IPS-20b (cell line): ENCODE measurements at regions not wholly inside any gene's neighbourhood (a gene's known extent, or its start where the extent isn't known, plus 50 kb on each side); places are given as distances from the start of the nearest gene placed in this dataset.

Experiments used
- H3K27ac ChIP-seq: one replicate; pipeline ENCODE4 v1.5.1; 2013; ENCODE audit warnings: low read length
- H3K27me3 ChIP-seq: 2 replicates; pipeline ENCODE4 v1.6.1; 2013; ENCODE audit warnings: mild to moderate bottlenecking, low read length, inconsistent platforms; ENCODE audit not compliant: insufficient read depth
- H3K36me3 ChIP-seq: 2 replicates; pipeline ENCODE4 v1.6.1; 2013; ENCODE audit warnings: low read depth, mild to moderate bottlenecking, inconsistent platforms, low read length, moderate library complexity; ENCODE audit not compliant: insufficient read depth
- H3K4me1 ChIP-seq: 2 replicates; pipeline ENCODE4 v1.6.1; 2013; ENCODE audit warnings: mild to moderate bottlenecking, control low read depth, inconsistent platforms, low read length, moderate library complexity; ENCODE audit not compliant: insufficient read depth
- H3K4me3 ChIP-seq: 2 replicates; pipeline ENCODE4 v1.5.1; 2013; ENCODE audit warnings: mild to moderate bottlenecking, low read length, inconsistent platforms
- H3K9ac ChIP-seq: 2 replicates; pipeline ENCODE4 v1.6.1; 2013; ENCODE audit warnings: low read depth, mild to moderate bottlenecking, inconsistent platforms, low read length, moderate library complexity
- H3K9me3 ChIP-seq: 2 replicates; pipeline ENCODE4 v1.6.1; 2013; ENCODE audit warnings: mild to moderate bottlenecking, low read depth, low read length, inconsistent platforms; ENCODE audit not compliant: insufficient read depth

DNA sequence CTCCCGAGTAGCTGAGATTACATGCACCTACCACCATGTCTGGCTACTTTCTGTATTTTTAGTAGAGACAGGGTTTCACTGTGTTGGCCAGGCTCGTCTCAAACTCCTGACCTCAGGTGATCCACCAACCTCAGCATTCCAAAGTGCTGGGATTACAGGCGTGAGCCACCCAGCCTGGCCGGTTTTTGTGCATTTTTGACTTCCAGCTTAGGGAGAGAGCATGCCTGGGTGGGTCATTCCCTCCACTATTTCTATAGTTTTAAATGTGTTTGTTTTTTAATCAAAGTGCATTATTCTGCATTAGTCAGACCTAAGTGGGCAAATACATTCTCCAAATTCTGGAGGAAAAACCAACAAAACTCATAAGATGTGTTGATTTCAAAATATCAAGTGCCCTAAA, 207.4 kb upstream of the NRIP1 start:
- Histone ChIP-seq H3K36me3 (no peaks in the 10 kb centered on the region), H3K27me3 (no peaks in the 10 kb centered on the region), H3K27ac (no peak overlapping the region), H3K9ac (no peak overlapping the region), H3K4me1 (no peaks in the 10 kb centered on the region), H3K9me3 (no peaks in the 10 kb centered on the region), H3K4me3 (no peak overlapping the region)

DNA sequence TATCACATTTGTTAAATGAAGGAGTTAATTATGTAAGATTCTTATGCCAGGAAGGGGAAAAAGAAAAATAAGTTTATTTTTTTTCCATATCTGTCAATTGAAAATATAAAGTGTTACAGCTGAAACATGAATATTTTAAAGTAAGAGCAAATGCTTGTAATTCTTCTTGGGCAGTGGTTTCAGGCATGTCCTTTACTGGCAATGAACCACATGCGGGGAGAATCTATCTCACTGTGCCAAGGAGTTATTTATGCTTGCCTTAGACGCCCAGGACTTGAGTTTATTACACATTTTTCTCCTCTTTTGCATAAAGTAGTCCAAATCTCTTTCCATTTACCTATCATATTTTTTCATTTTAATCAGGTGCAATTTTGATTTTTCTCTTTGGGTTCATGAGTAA, 207.8 kb upstream of the NRIP1 start:
- Histone ChIP-seq H3K27me3 (no peaks in the 10 kb centered on the region), H3K9ac (no peak overlapping the region), H3K36me3 (no peaks in the 10 kb centered on the region), H3K27ac (no peak overlapping the region), H3K4me1 (no peaks in the 10 kb centered on the region), H3K4me3 (no peak overlapping the region), H3K9me3 (no peaks in the 10 kb centered on the region)

DNA sequence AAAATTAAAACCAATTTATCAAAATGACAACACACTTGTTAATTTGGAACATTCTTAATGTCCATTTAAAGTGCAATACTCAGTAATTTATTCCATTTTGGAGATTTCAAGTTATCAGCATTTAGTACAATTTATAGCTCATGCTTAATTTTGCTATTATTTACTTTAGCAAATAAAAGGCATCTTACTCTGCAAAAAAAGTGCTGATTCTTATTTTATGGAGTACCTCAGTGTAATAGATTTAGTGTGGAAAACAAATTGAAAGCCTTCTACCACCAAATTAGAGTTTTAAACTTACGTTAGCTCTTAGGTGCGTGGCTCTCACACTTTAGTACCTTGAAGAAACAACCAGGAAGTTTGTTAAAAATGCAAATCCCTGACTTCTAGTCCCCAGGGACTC, 208.4 kb upstream of the NRIP1 start:
- no peaks in the 10 kb centered on the region for H3K27me3 ChIP-seq

DNA sequence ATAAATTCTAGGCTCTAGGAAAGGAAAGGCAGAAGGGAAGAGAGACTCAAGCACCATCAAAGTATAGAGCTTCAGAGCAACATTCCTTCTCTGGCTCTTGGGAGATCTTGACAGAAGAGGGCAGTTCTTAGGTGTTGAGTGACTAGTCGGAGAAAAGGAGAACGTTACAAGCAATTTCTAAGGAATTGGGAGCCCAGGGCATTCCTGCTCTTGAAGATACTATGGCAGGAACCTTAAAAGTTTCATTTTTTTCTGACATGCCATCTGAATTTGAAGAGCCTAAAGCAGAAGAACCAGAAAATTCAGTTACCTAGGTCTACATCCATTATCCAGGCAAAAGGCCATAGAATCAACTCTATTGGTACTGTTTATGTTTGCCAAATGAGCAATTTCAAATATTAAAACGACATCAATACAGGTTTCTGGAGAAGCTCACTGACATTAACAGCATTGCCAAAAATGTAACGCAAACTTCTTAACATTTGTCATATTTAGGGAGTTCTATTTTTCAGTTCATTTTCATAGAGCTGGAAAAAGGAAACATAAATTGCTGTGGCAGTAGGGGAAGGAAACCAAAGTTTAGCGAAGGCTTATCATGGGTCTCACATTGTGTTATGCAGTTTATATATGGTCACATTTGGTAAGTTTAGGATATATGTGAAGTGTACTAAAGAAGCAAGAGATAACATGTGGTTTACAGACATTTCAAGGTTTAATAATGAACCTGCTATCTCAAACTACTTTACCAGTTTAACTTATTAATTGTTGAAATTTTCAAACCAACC, 210.1 kb upstream of the NRIP1 start:
- Histone ChIP-seq H3K9ac (no peak overlapping the region), H3K27me3 (no peaks in the 10 kb centered on the region), H3K36me3 (no peaks in the 10 kb centered on the region), H3K4me3 (no peak overlapping the region), H3K9me3 (no peaks in the 10 kb centered on the region), H3K27ac (no peak overlapping the region), H3K4me1 (no peaks in the 10 kb centered on the region)

More for the DNA sequence above, 208.4 kb upstream of the NRIP1 start:
- Histone ChIP-seq H3K9me3 (no peaks in the 10 kb centered on the region), H3K27ac (no peak overlapping the region), H3K4me3 (no peak overlapping the region), H3K9ac (no peak overlapping the region), H3K36me3 (no peaks in the 10 kb centered on the region), H3K4me1 (no peaks in the 10 kb centered on the region)

DNA sequence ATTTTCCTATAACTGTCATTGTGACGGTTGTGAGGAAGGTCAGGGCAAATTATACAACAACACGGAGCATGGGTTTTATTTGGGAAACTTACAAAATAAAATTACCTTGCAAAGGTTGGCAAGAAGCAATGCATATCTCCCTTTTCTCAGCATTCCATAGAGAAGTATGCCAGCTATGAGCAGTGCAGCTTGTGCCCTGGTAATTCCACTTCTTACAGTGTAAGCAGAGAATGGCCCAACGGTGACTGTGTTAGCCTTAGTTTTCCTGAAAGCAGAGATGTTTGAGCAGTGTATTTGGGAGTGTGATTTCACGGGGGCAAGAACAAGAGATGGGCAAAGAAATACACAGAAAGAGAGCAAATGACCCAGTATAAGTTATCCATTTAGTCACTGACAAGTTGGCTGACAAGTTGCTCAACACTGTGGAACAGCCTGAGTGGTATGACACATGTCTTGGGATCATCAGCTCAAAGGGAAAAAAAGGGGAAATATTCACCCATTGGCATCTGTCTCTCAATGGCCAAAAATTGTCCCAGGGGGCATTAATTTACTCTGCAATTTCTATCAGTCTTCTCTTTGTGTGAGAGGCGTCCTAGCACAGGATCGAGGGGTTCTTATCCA, 210.9 kb upstream of the NRIP1 start:
- Histone ChIP-seq H3K27me3 (no peaks in the 10 kb centered on the region), H3K4me1 (no peaks in the 10 kb centered on the region), H3K9ac (no peak overlapping the region), H3K9me3 (no peaks in the 10 kb centered on the region), H3K4me3 (no peak overlapping the region), H3K27ac (no peak overlapping the region), H3K36me3 (no peaks in the 10 kb centered on the region)

DNA sequence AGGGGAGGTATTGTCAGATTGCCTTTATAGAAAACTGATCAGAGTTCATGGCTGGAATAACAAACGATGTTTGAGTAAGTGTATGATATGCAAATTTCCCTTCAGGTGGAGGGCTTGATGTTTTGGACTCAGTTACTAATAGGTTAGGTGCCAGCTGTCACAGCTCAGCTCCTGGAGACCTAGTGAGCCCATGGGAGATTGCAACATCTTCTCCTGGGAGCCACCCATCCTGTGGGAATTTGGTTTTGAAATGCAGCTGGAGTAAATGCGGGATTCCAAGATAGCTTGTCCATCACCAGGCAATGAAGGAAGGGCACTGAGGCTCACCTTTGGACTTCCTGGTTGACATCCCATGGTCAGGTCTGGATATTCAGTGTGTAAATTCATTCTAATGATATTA, 211.4 kb upstream of the NRIP1 start:
- Histone ChIP-seq H3K27me3 (no peaks in the 10 kb centered on the region), H3K9ac (no peak overlapping the region), H3K27ac (no peak overlapping the region), H3K4me1 (no peaks in the 10 kb centered on the region), H3K4me3 (no peak overlapping the region), H3K9me3 (no peaks in the 10 kb centered on the region), H3K36me3 (no peaks in the 10 kb centered on the region)

DNA sequence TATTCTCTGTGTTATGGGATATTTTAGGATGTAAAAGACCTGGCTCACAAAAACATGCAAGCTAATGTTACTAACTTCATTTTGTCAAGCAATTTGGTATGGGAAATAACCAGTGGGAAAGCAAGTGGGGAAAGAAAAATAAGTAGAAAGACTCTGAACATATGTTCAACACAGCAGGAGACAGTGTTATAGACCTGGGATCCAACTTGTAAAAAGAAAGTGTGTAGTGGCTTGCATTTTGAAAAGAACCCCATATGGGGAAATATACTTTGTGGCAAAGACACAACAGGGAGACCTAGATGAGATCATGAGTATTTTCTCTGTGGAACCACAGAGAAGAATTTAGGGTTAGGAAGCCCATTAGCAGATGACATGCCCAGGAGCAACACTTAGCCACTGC, 212.7 kb upstream of the NRIP1 start:
- H3K9ac ChIP-seq: no peak overlapping the region
- no peaks in the 10 kb centered on the region for H3K27me3 ChIP-seq
- H3K4me3 ChIP-seq: no peak overlapping the region
- H3K36me3 ChIP-seq: no peaks in the 10 kb centered on the region
- H3K4me1 ChIP-seq: no peaks in the 10 kb centered on the region
- no peak overlapping the region for H3K27ac ChIP-seq
- no peaks in the 10 kb centered on the region for H3K9me3 ChIP-seq

DNA sequence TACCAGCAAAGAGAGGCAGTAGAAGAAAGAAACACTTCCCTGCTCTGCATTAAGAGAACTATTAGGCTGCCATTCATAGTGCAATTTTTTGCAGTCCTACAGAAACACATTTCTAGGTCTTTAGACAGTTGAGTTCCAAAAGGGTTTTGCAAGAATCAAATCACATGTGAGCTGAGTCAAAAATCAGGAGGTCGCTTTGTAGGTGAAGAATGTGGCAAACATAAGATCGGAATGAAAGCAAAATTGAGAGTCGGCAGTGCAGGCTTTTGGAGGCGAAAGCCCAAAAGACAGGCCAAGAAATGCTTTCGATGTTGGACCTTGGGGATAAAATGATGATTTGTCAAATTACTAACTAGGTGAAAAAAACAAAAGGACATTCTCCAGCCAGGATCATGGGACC, 213.5 kb upstream of the NRIP1 start:
- Histone ChIP-seq H3K36me3 (no peaks in the 10 kb centered on the region), H3K4me1 (no peaks in the 10 kb centered on the region), H3K9ac (no peak overlapping the region), H3K9me3 (no peaks in the 10 kb centered on the region), H3K4me3 (no peak overlapping the region), H3K27ac (no peak overlapping the region), H3K27me3 (no peaks in the 10 kb centered on the region)

DNA sequence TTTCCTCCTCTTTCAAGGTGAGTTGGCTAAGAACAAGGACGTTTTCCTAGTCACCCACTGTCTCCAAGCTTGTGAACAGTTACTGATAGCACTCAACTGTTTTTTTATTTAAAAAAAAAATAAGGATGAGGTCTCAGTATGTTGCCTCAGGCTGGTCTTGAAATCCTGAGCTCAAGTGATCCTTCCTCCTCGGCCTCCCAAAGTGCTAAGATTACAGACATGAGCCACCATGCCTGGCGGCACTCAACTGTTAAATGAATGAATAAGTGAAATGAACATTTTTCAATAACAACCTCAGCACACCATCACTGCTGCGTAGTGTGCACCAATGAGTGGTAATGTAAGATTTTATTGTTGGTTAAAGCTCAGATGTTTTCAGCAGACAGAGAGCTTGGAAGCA, 214.1 kb upstream of the NRIP1 start:
- H3K4me1 ChIP-seq: no peaks in the 10 kb centered on the region
- no peaks in the 10 kb centered on the region for H3K9me3 ChIP-seq
- no peaks in the 10 kb centered on the region for H3K36me3 ChIP-seq
- no peaks in the 10 kb centered on the region for H3K27me3 ChIP-seq
- no peak overlapping the region for H3K9ac ChIP-seq
- H3K27ac ChIP-seq: no peak overlapping the region
- H3K4me3 ChIP-seq: no peak overlapping the region

DNA sequence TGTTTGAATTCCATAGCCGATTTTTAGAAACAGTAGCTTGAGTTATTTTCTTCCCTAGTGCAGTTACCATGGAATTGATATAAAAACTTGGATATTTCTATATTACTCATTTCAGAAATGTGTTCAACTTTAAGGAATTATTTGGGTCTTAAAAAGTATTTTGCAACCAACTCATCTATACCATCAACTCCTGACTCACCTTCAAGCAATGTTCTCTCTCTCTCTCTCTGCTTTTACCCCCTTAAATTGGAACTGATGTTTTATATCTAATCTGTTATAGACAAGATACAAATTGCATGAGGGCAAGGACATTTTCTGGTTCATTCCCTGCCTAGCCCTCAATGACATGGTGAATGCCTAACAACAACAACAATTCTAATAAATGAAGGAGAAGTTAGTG, 214.7 kb upstream of the NRIP1 start:
- Histone ChIP-seq H3K27me3 (no peaks in the 10 kb centered on the region), H3K36me3 (no peaks in the 10 kb centered on the region), H3K9me3 (no peaks in the 10 kb centered on the region), H3K4me3 (no peak overlapping the region), H3K4me1 (no peaks in the 10 kb centered on the region), H3K9ac (no peak overlapping the region), H3K27ac (no peak overlapping the region)

DNA sequence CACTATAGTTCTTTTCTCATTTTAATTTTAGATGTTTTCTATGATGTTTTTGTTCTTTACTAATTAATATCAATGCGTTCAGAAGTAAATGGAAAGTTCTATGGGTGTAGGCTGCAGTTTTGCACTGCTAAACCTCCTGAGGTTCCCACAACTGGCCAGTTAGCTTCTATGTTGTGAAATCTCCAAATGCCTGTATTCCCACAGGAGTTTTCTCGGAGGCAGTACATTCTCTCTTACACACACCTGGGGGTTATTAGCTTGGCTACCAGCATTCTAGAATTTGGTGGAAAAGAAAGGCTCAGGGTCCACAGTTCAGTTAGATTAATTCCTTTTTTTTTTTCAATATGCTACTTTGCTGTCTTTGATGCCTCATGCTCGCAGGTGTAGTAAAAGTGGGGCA, 216.9 kb upstream of the NRIP1 start:
- H3K27ac ChIP-seq: no peak overlapping the region
- no peak overlapping the region for H3K4me3 ChIP-seq
- no peaks in the 10 kb centered on the region for H3K4me1 ChIP-seq
- no peaks in the 10 kb centered on the region for H3K36me3 ChIP-seq
- no peak overlapping the region for H3K9ac ChIP-seq
- H3K9me3 ChIP-seq: no peaks in the 10 kb centered on the region
- H3K27me3 ChIP-seq: no peaks in the 10 kb centered on the region

DNA sequence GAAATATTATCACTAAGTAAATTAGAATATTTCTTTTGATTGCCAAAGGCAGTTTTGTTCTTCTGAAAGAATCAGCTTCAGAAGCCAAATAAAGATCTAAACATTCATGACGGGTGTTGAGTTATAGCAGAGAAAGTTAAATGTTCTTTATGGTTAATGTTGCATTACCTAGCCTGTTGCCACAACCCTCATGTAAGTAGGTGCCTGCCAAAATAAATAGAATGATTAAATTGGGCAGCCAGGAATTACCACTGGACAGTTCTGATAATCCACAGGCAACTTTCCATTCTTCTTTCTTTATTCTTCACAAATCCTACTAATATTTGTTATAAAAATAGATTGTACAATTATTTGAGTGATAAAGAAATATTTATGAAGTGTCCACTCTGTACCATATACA, 217.9 kb upstream of the NRIP1 start:
- Histone ChIP-seq H3K27me3 (no peaks in the 10 kb centered on the region), H3K27ac (no peak overlapping the region), H3K4me3 (no peak overlapping the region), H3K9ac (no peak overlapping the region), H3K9me3 (no peaks in the 10 kb centered on the region), H3K4me1 (no peaks in the 10 kb centered on the region), H3K36me3 (no peaks in the 10 kb centered on the region)
